Osteoblast (primary cell): ENCODE measurements at regions not wholly inside any gene's neighbourhood (a gene's known extent, or its start where the extent isn't known, plus 50 kb on each side); places are given as distances from the start of the nearest gene placed in this dataset.
A peak's percentile ranks its signal among the peaks of the same experiment; 100 is the strongest.
"Not testable (repeated sequence)": the region's sequence is repeated elsewhere in the genome, so short reads cannot be mapped to it uniquely, and the experiment has no call there.

ENCODE experiments used
- DNase-seq: peaks from one replicate; pipeline ENCODE4 v3.0.0; 2011; ENCODE audit warnings: low spot score, mixed read lengths; ENCODE audit not compliant: insufficient read length; ENCODE audit errors: missing footprints
- H2AFZ ChIP-seq: 2 replicates; pipeline ENCODE4 v1.6.0; 2011; ENCODE audit warnings: mild to moderate bottlenecking, low read length
- H3K27ac ChIP-seq: 2 replicates; pipeline ENCODE4 v1.5.1; 2011; ENCODE audit warnings: mild to moderate bottlenecking, low read depth, low read length, moderate library complexity
- H3K27me3 ChIP-seq: 2 replicates; pipeline ENCODE4 v1.6.0; 2012; ENCODE audit warnings: mild to moderate bottlenecking, control low read depth, inconsistent platforms, low read length, moderate library complexity; ENCODE audit not compliant: insufficient read depth
- H3K36me3 ChIP-seq: 2 replicates; pipeline ENCODE4 v1.5.1; 2011; ENCODE audit warnings: mild to moderate bottlenecking, low read length, control low read depth, moderate library complexity; ENCODE audit not compliant: insufficient read depth
- H3K4me1 ChIP-seq: 2 replicates; pipeline ENCODE4 v1.5.1; 2011; ENCODE audit warnings: mild to moderate bottlenecking, low read length, control low read depth, moderate library complexity; ENCODE audit not compliant: insufficient read depth
- H3K4me2 ChIP-seq: 2 replicates; pipeline ENCODE4 v1.6.0; 2011; ENCODE audit warnings: mild to moderate bottlenecking, low read length; ENCODE audit not compliant: insufficient read depth
- H3K4me3 ChIP-seq: fragments of 200-600 bp; sonication (generic); 3 replicates; pipeline ENCODE4 v1.5.1; 2012; ENCODE audit warnings: mild to moderate bottlenecking, low read length, inconsistent platforms; ENCODE audit not compliant: insufficient read depth
- H3K79me2 ChIP-seq: 2 replicates; pipeline ENCODE4 v1.6.0; 2012; ENCODE audit warnings: mild to moderate bottlenecking, low read length, control low read depth, inconsistent platforms; ENCODE audit not compliant: insufficient read depth
- H3K9me3 ChIP-seq: 2 replicates; pipeline ENCODE4 v1.5.1; 2011; ENCODE audit warnings: low read depth, low read length, control low read depth
- H4K20me1 ChIP-seq: 2 replicates; pipeline ENCODE4 v1.6.0; 2012; ENCODE audit warnings: mild to moderate bottlenecking, low read length, control low read depth; ENCODE audit not compliant: insufficient read depth
- CTCF ChIP-seq: IDR thresholded peaks from 2 replicates; pipeline ENCODE4 v1.5.1; 2011; ENCODE audit warnings: mild to moderate bottlenecking, low read depth, low read length, moderate library complexity; ENCODE audit errors: extremely low read depth

DNA sequence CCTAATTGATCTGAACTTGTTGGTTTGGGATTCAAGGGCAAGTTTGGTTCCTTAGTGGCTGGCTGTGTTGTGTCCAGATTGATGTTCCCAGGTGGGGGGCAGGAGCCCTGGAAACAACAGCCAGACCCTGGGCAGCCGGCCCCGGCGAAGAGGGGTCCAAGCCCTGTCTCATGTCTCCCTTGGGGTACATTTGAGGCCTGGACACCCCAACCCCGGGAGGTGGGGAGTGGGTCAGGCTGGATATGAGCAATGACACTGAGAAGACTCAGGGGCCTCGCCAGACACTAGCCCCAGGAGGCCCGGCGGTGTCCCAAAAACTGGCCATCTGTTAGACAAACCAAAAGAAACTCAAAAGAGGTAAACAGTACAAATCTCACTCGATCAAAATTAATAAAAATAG lies 79.6 kb downstream of the YTHDF1 start:
- H3K79me2 ChIP-seq: no peaks in the 10 kb centered on the region
- no peak overlapping the region for H3K27ac ChIP-seq
- no peak overlapping the region for H3K4me3 ChIP-seq
- H4K20me1 ChIP-seq: no peaks in the 10 kb centered on the region
- DNase-seq: peak; percentile 26
- no peaks in the 10 kb centered on the region for H3K4me1 ChIP-seq
- H3K27me3 ChIP-seq: peaks cover 6% of the 10 kb centered on the region
- H3K36me3 ChIP-seq: no peaks in the 10 kb centered on the region
- TF ChIP-seq CTCF: no peak
- H3K4me2 ChIP-seq: no peak overlapping the region
- no peaks in the 10 kb centered on the region for H3K9me3 ChIP-seq
- no peak overlapping the region for H2AFZ ChIP-seq

DNA sequence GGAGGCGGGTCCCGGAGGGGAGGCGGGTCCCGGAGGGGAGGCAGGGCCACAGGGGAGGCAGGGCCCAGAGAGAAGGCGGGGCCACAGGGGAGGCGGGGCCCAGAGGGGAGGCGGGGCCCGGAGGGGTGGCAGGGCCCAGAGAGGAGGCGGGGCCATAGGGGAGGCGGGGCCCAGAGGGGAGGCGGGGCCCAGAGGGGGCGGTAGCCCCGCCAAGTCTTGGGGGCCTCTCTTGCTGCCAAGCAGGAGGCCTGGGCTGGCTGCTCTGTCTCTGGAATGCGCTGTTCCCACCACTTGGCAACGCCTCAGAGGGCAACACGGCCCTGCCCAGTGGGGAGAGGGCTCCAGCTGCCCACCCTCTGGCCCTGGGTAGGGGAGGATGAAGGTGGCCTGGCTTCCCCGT lies 80.5 kb downstream of the YTHDF1 start:
- Histone ChIP-seq H3K4me1 (no peaks in the 10 kb centered on the region), H3K27me3 (peaks cover 6% of the 10 kb centered on the region), H2AFZ (no peak overlapping the region), H3K36me3 (no peaks in the 10 kb centered on the region), H3K4me3 (no peak overlapping the region), H3K27ac (no peak overlapping the region), H3K9me3 (no peaks in the 10 kb centered on the region), H3K4me2 (no peak overlapping the region), H3K79me2 (no peaks in the 10 kb centered on the region), H4K20me1 (no peaks in the 10 kb centered on the region)
- no peak for DNase-seq
- TF ChIP-seq CTCF: no peak

- H3K4me3 ChIP-seq, H3K4me1 ChIP-seq, H3K36me3 ChIP-seq, H3K27me3 ChIP-seq, H3K4me2 ChIP-seq, H3K79me2 ChIP-seq, H4K20me1 ChIP-seq, H2AFZ ChIP-seq, H3K27ac ChIP-seq, DNase-seq, H3K9me3 ChIP-seq: not testable (repeated sequence)
Measured at GRCh38 chr20:63134711-63135361, 81.1 kb downstream of the YTHDF1 start.

- Histone ChIP-seq H3K4me1 (no peaks in the 10 kb centered on the region), H2AFZ (no peak overlapping the region), H3K9me3 (no peaks in the 10 kb centered on the region), H3K27me3 (peaks cover 6% of the 10 kb centered on the region), H3K27ac (no peak overlapping the region), H3K4me3 (no peak overlapping the region), H3K4me2 (no peak overlapping the region), H4K20me1 (no peaks in the 10 kb centered on the region), H3K36me3 (no peaks in the 10 kb centered on the region), H3K79me2 (no peaks in the 10 kb centered on the region)
- peak; percentile 41 for DNase-seq
- no peak for TF ChIP-seq CTCF
Measured at GRCh38 chr20:63134201-63134612, 81.7 kb downstream of the YTHDF1 start.
